Fibroblast of skin of abdomen (primary cell): ENCODE measurements at regions not wholly inside any gene's neighbourhood (a gene's known extent, or its start where the extent isn't known, plus 50 kb on each side); places are given as distances from the start of the nearest gene placed in this dataset.
A peak's percentile ranks its signal among the peaks of the same experiment; 100 is the strongest.
"Not testable (repeated sequence)": the region's sequence is repeated elsewhere in the genome, so short reads cannot be mapped to it uniquely, and the experiment has no call there.

Experiments used
- DNase-seq: peaks from one replicate; pipeline ENCODE4 v3.0.0-alpha.2; 2013

DNA sequence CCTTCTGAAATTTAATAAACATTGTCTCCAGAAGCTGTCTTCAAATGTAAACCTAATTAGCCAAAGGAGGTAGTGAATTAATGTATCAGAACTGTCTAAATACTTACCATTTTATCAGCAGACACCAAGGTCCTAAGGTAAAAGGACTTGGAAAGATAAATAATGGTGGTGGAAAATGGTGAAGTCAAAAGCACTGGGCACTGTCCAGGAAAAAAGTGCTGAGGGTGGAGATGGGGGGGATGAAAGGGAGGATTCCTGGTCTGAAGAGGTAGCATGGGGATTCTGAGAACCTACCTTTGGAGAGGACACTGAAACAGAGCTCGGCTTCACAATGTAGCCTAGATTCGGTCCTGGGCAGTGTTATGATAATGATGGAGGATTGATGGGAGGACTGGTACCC lies 149.0 kb upstream of the DPH6 start:
- DNase-seq: no peak

DNA sequence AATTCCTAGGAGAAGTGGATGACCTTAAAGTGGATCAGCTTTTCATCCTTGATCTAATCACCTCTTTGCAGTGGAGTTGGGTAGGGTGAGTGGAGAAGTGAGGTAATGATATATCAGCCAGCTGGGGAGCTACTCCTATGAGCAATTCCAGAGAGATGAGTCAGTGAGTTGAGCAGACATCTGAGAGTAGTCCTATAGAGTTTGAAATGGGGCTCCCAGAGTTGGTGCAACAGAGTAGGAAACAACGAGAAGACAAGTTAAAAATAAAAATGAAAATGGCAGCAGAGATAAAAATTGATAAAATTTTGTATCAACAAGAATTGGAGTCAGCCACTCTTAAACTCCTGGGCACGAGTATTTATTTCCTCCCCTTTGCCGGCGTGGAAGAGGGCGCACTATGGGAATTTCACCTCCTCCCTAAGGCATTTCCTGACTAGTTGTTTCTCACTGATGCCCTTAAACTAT lies 150.8 kb upstream of the DPH6 start:
- DNase-seq: peak; percentile 87

DNA sequence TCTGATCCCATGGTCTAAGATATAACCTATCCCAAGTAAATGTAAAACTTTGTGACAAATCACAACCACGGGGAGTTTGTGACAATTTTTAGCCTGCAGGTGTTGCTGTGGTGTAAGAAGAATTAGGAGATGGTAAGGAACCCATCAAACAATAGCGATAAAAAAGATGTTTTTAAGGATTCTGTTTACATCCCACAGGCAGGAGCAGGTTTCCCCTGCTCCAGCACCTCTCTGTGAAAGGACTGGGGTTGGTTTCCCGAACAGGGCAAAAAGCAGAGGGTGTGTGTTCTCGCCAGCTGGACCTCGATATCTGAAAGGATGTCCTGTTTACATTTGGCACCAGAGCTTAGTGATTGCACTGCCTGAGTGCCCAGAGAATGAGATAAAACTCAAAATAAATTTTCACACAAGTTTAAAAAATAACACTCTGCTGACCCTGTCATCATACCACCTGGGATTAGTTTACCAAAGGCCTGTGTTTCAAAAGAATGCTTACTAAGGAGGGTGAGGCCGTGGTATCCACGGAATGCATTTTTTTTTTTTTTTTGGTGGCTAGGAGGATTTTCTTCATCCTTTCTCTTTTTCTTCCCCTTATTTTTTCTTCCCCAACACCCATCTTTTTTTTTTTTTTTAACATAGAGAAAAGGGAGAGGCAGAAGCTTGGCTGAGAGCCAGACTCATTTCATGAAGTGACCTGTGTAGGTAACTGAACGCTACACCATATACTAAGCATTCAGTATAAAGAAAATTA lies 151.8 kb upstream of the DPH6 start:
- peak; percentile 70 for DNase-seq

DNA sequence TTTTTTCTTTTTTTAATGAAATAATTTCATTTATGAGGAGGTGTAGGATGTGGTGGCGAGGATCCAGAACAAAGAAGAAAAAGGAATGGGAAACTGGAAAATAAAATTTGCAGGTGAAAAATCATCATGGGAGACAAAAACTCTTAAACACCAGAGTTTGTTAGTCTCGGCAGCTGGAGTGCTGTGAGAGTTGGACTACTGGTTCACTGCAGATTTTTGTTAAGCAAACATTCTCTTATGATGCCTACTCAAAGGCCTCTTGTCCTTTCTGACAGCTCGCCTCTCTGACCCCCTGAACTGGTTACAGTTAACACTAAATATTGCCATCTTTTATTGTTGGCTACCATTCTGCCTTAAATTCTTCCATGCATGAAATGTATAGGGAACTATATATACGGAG lies 152.4 kb upstream of the DPH6 start:
- DNase-seq: no peak

DNA sequence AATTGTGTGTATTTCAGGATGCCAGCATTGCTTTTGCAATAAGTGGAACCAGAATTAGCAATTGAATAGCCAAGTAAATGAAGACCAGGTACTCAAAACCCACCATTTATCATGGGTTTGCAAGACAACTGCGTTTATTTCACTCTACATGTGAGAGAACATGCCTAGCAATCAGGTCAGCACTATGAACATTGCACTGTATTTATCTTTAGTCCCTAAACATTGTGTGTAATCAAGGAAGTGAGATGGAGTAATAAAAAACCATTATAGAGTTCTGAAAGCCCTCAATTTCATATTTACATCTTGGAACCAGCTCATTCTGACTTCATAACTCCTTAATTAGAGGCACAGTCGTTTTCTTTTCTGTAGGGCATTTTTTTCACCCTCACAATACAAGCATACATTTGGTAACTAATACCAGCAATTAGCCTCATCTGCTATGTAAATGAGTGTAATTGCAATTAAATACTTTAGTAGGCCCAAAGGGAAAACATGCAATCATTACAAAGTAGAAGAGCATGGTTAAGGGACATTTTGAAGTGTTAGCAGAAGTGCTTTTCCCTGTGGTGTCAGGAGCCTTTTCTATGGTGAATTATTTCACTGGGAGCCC lies 153.1 kb upstream of the DPH6 start:
- no peak for DNase-seq

DNA sequence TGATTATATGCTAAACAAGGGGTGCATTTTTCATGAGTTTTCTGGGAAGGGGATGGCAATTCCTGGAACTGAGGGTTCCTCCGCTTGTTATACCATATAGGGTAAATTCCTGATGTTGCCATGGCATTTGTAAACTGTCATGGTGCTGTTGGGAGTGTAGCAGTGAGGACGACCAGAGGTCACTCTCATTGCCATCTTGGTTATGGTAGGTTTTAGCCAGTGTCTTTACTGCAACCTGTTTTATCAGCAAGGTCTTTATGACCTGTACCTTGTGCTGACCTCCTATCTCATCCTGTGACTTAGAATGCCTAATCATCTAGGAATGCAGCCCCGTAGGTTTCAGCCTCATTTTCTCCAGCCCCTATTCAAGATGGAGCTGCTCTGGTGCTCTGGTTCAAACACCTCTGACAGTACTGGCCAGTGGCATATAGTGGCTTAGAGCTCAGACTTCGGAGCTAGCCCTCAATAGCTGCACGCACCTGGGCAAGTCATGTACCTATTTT lies 154.2 kb upstream of the DPH6 start:
- not testable (repeated sequence) for DNase-seq

DNA sequence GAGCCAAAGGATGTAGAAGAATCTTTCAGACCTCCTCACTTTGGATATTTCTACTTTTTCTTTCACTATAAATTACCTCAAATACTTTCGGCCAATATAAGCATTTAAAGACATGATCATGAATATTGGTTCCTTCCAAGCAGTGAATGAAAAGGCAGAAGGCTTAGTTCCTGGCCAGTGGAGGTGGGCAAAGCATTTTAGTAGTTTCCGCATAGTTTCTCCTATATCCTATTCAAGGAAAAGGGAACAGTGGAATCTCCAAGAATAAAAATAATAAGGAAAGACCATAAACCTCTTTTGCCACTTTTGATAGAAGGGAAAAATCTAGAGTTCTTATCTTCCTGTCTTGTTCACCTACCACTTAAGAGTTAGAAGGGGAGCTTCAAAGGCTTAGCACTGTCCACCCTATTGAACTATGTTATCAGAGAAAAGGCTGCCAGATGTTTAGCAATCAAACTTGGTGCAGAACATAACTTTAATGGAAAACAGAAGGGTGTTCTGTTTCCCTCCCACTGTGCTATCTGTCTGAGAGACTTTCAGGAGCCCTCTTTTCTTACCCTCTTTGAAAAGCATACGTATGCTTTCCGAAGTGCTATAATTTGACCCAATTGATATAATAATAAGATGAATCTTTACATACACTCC lies 155.6 kb upstream of the DPH6 start:
- DNase-seq: no peak

DNA sequence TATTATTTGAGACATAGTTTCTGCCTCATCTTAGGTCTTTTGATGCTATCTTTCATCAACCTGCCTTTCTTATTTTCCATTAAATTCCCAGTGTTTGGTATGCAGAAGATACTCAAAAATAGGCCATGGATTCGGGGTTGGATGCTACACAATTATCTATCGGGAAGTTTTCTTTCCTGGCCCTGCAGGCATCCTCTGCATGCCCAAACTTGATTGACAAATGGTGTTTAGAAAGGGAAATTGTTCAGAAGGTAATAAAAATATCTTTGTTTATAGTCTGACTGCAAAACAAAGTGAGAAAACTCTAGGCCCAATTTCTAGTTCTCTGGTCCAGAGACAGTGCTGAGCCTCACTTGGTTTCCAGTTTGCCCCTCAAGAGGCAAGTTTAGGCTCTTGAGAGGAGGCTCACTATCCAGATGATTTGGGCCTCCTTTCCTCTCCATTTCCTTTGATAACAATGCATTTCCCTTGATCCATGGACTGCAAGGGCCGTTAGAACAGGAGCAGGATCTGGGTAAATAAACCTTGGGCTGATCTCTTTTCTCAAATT lies 157.1 kb upstream of the DPH6 start:
- DNase-seq: no peak

DNA sequence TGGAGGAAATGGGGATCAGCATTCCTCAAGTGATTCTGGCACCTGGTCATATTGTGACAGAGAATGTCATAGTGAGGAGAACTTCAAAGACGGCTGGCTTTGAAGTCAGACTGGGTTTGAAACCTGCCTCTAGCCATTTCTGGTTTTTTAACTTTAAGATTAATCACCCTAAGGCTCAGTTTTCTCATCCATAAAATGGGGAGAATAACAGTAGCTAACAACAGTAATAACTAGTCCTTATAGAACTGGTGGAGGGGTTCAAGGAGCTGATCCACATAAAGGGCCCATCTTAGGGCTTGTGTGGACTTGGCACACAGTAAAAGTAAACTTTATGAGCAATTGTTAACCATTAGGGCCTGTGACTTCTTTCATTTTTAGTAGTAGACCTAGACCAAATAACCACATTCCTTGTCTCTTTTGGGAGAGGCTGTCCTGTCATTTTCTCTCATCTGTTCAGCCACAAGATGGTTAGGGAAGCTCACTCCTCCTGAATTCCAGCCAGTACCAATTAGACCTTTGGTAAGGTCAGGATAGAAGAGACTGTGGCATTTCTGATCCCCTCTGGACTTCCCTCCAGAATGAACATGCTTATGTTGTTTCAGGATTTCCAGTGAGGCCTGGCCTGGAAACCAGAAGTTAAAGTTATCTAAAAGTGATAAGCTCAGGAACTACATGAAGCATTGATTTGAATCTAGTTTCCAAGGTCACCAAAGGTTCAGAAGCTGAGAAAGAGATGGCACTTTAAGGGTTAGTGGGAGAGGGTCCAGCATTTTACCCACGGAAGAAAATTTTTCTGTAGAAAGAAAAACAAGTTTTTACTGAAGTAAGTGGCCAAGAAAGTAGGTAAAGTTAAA lies 159.3 kb upstream of the DPH6 start:
- no peak for DNase-seq

DNA sequence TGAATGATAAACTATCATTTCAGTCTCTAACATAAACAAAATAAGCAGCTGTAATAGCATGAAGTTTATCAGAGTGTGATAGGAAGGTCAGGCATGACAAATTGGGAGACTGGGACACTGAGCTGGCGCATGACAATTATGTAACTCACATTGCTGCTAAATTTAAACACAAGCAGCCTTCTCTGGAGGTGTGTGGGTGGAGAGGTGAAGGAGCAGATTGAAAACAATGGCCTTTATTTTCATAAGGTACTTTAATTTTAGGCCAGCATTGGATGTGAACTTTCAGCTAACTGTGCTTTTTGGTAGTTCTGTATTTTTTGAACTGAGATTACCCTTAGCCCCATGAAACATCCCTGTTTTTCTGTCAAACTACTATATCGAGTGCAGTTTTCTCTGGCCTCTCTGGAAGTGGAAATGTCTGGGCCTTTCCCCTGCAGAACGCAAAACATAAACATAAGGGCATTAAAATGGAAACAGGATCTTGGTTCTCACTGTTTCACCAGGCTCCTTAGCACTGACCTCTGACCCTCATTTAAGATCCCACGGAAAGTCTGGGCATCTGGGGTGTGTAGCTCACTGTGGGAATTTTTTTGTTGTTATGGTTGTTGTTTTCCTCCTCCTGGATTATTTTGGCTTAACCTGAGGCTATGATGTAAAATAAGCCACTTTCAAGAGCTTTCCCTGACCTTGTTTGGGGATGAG lies 160.1 kb upstream of the DPH6 start:
- no peak for DNase-seq

DNA sequence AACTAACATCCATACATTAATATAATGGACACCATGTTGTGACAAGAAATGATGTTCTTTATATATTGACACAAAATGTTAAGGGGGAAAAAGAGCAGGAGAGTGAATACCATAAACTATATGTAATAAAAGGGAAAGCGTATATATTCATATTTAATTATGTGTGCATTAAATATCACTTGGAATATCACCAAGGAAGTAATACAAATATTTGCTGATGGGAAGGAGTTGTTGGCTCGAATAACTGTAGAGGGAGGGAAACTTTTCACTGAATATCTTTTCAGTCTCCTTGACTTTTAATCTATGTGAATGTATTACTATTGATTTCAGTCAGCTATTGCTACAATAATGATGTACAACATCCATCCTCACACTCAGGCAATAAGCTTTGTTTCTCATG lies 167.0 kb upstream of the DPH6 start:
- DNase-seq: no peak

DNA sequence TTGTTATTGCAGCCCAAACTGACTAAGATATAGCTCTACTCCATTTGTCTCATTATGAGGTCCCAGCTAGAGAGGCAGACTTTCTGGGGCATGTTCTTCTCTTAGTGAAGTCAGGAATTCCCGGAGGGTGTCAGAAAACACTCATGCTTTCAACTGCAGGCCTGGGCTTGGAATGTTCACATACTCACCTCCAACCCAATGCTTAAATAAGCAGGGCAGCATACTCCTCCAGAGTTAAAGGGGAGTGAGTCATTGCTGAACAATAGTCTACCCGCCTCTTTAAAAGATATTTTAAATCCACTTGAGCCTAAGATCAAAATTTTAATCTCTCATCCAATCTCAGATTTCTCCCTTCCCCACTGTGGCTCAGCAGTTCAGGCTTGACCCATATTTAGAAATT lies 167.8 kb upstream of the DPH6 start:
- peak; percentile 51 for DNase-seq

DNA sequence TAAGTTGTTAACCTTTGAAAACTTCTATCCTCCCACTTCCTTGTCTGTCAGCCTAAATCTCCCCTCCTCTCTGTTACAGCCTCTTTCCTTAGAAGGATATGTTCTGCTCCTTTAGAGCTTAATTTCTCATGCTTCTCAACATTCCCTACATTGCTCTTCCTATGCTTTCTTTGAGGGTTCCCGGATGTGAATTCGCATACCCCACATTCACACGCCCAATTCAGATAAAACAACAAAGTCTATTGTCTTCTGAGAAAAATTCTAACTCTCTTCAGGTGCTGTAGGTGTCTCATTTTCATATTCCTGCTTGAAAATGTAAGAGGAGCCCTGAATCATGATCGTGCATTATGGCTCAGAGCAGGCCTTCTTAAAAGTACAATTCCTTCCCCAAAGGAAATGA lies 171.8 kb upstream of the DPH6 start:
- DNase-seq: no peak

DNA sequence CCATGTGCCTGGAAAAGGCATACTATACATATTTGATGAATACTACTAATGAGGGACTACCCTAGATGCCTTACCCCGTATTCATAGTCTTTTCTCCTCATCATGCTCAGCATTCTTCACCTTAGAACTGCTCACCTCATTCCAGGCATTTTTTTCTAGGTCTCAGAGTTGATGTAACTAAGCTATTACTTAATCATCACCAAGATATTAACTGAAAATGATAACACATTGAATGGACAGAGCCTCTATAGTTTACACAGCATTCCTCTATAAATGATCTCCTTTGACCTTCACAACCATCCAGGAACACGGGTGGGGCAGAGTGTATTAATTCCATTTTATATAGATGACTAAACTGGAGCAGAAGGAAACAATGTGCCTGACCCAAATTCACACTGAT lies 174.1 kb upstream of the DPH6 start:
- DNase-seq: peak; percentile 50

DNA sequence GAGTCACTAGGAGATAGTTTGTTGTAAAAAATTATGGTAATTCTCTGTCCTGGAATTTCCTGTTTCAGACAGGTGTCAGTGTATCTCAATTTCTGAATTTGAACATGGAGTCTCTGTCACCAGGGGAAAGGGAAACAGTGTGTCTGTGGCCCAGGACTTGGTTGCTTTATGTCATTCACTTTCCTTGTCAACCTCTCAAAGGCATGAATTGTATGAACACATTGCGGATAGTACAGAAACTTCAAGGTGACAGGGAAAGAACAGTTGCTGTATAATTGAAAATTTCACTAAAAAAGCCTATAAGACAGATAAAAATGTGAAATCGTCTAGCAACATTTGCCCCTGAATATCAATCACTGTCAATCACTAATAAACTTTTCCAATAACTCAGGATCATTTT lies 175.0 kb upstream of the DPH6 start:
- no peak for DNase-seq

DNA sequence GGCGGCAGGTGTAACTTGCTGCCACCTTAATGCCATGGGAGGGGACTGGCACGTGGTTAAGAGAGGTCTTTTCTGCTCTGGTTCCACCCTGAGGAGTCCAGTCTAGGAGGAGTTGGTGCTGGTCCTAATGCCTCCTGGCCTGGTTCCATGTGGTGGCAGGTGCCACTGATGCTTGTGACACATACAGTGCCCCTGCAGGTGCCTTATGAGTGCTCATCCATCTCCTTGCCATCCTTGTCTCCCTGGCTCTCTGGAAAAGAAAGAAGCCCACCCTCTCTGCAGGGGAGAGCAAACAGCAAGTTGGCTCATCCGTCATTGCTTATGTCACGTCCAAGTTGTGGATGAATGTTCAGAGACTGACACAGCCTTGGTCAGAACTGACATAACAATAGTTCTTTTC lies 175.8 kb upstream of the DPH6 start:
- no peak for DNase-seq

DNA sequence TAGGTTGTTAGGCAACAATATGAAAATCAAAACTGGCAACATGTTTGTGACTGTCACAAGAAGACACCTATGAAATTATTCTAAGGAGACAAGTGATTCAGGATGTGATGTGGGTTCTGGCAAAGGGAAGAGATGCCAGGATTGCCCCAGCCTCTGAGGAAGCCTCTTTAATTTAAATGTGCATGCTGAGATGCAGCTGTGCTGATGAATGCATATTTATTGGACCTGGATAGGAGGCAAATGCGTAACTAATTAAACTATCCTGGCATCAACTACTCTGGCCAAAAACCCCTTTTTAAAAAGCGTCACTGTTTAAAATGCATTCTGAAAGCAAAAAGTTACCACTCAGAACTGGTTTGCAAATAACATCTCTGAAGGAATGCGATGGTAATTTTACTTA lies 176.5 kb upstream of the DPH6 start:
- DNase-seq: no peak

DNA sequence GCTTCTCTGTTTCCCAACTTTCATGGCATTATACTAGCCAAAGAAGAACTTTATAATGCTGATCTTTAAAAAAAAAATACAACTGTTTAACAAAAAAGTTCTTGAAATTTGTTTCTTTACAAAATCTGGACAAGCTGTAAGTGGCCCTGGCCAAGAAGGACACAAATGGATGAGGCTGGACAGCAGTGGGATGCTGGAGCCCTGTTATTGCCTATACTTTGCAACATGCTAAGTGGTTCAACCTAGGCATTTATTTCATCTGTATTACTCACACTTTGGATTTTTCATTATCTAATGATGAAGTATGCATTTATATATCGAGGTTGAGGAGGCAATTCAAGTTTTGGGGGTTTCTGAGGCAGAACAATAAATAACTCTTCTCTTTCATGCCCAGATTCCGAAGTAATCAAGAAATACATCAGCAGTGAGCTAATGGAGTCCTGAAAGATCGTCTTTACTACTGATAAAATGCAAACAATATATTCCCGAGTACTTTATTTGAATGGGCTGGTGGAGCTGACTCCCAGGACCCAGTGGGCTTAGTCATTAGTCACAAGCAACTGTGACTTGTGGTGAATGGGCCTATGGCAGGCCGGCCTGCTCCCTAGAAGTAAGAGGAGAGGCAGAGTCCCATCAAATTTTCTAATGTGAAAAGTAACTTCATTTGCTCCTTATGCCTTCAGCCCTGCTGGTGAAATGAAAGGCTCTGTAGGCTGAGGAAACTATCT lies 177.3 kb upstream of the DPH6 start:
- peak; percentile 11 for DNase-seq

DNA sequence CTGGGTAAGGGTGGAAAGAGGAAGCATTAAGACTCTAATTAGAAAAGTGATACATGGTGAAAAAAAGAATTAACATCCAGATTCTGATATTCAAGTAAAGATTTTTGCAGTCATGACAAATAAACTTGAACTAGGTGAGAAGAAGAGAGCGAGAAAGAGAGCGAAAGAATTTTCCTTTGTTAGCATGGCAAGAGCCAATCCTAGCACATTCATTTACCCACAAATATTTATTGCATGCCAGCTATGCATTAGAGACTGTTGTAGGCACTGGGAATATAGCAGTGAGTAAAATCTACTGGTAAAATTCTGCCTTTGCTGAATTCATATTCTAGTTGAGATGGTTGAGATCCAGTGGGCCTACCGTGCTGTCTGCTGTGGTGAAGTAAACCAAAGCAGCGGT lies 177.9 kb upstream of the DPH6 start:
- peak; percentile 57 for DNase-seq

DNA sequence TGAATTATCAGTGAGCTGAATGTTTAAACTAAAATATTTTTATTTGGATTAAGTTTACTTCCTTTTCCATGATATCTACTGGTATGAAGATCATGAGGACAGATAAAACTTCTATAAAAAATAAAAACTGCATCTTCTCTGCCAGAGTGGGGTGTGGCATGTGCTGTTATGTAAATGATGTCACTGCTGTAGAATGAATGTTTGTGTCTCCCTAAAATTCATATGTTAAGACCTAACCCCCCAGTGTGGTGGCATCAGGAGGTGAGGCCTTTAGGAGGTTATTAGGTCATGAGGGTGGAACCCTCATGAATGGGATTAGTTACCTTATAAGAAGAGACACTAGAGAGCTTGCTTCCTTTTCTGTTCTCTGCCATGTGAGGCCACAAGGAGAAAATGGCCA lies 178.7 kb upstream of the DPH6 start:
- no peak for DNase-seq

DNA sequence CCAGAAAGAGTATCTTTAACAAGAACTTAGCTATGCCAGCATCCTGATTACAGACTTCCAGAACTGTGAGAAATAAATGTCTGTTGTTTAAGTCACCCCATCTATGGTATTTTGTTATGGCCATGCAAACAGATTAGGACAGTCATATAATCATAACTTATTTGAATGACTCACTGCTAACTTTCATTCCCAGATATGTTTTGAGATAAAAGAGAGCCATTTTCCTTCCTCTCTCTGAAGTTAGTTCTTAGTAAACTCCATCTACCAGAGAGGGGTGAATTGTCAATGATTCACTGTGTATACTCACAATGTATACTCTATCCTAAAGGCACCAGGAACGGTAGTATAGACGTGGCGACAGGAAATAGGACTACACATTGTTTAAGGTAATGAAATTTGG lies 179.4 kb upstream of the DPH6 start:
- DNase-seq: peak; percentile 57
